ENCODE measurements at regions not wholly inside any gene's neighbourhood (a gene's known extent, or its start where the extent isn't known, plus 50 kb on each side); places are given as distances from the start of the nearest gene placed in this dataset.
"Not testable (repeated sequence)": the region's sequence is repeated elsewhere in the genome, so short reads cannot be mapped to it uniquely, and the experiment has no call there.

GRCh38 chr4:54428940-54429339, 199.8 kb downstream of the PDGFRA start:
- POLR2A ChIA-PET: no interaction called here
- Mint-ChIP-seq H3K27me3 (peaks cover 6% of the 10 kb centered on the region), H3K36me3 (no peaks in the 10 kb centered on the region), H3K9me3 (no peaks in the 10 kb centered on the region), H3K27ac (no peak overlapping the region), H3K4me1 (no peaks in the 10 kb centered on the region), H3K4me3 (no peak overlapping the region)
- no peak for ATAC-seq (ENCODE audit: low read depth)
- DNase-seq: no peak

- H3K27ac Mint-ChIP-seq: no peak overlapping the region
- no peak overlapping the region for H3K4me3 Mint-ChIP-seq
- H3K4me1 Mint-ChIP-seq: no peaks in the 10 kb centered on the region
- no peaks in the 10 kb centered on the region for H3K9me3 Mint-ChIP-seq
- ATAC-seq (ENCODE audit: low read depth) (no peak), DNase-seq (no peak)
- H3K36me3 Mint-ChIP-seq: no peaks in the 10 kb centered on the region
- H3K27me3 Mint-ChIP-seq: peaks cover 4% of the 10 kb centered on the region
- POLR2A ChIA-PET: no interaction called here
These were observed 204.6 kb downstream of the PDGFRA start for GRCh38 chr4:54433686-54434085.

DNA sequence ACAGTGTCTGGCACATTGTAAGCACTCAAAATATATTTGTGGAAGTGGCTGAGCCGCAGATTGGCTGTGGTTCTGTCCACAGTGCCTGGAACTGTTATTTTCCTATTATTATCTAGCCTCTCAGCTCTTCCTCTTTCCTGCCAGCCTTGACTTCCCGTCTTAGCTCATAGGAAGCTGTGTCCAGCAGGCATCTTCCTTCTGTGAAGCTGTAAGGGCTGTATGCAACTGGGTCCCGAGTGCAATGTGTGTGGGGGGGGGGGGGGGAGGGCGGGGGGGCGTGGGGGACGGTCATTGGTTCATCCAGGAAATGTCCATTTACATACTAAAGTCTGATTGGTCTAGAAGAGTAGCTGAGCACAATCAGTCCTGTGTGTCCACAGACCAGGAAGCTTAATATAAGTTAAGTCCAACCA, 210.7 kb downstream of the PDGFRA start:
- Mint-ChIP-seq H3K36me3 (no peaks in the 10 kb centered on the region), H3K9me3 (no peaks in the 10 kb centered on the region), H3K4me1 (no peaks in the 10 kb centered on the region), H3K27ac (no peak overlapping the region), H3K27me3 (peaks cover 4% of the 10 kb centered on the region), H3K4me3 (no peak overlapping the region)
- DNase-seq (no peak), ATAC-seq (ENCODE audit: low read depth) (no peak)
- POLR2A ChIA-PET: no interaction called here

GRCh38 chr4:54440394-54441136, 211.5 kb downstream of the PDGFRA start:
- DNase-seq: no peak
- no peaks in the 10 kb centered on the region for H3K4me1 Mint-ChIP-seq
- no peaks in the 10 kb centered on the region for H3K36me3 Mint-ChIP-seq

GRCh38 chr4:54445866-54446265, 211.9 kb upstream of the KIT start:
- H3K4me3 Mint-ChIP-seq: no peak overlapping the region
- no peaks in the 10 kb centered on the region for H3K36me3 Mint-ChIP-seq
- H3K27me3 Mint-ChIP-seq: no peaks in the 10 kb centered on the region
- DNase-seq (no peak), ATAC-seq (ENCODE audit: low read depth) (no peak)
- no peaks in the 10 kb centered on the region for H3K4me1 Mint-ChIP-seq
- H3K27ac Mint-ChIP-seq: no peak overlapping the region
- POLR2A ChIA-PET: no interaction called here
- H3K9me3 Mint-ChIP-seq: peaks cover 7% of the 10 kb centered on the region

More at GRCh38 chr4:54440394-54441136, 211.5 kb downstream of the PDGFRA start:
- POLR2A ChIA-PET: no interaction called here
- ATAC-seq (ENCODE audit: low read depth): no peak
- no peak overlapping the region for H3K27ac Mint-ChIP-seq
- peaks cover 4% of the 10 kb centered on the region for H3K27me3 Mint-ChIP-seq
- no peak overlapping the region for H3K4me3 Mint-ChIP-seq
- H3K9me3 Mint-ChIP-seq: no peaks in the 10 kb centered on the region

GRCh38 chr4:54446581-54446980, 211.2 kb upstream of the KIT start:
- no peak overlapping the region for H3K4me3 Mint-ChIP-seq
- no peaks in the 10 kb centered on the region for H3K36me3 Mint-ChIP-seq
- POLR2A ChIA-PET: no interaction called here
- H3K27me3 Mint-ChIP-seq: no peaks in the 10 kb centered on the region
- no peak for ATAC-seq (ENCODE audit: low read depth)
- no peak overlapping the region for H3K27ac Mint-ChIP-seq
- H3K4me1 Mint-ChIP-seq: no peaks in the 10 kb centered on the region
- H3K9me3 Mint-ChIP-seq: peaks cover 7% of the 10 kb centered on the region
- DNase-seq: no peak

DNA sequence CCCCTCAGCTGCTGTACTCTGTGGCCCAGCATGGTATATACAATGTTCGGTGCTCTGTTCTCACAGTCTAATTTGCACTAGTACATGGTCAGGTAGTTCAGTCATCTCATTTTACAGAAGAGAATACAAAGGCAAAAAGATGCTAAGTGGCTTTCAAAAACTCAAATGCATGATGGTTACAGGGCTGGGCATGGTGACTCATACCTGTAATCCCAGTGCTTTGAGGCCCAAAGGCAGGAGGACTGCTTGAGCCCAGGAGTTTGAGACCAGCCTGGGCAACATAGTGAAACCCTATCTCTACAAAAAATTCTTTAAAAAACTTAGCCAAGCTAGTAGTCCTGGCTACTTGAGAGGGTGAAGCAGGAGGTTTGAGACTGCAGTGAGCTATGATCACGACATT, 210.5 kb upstream of the KIT start:
- POLR2A ChIA-PET: no interaction called here
- DNase-seq (no peak), ATAC-seq (ENCODE audit: low read depth) (no peak)
- Mint-ChIP-seq H3K4me1 (no peaks in the 10 kb centered on the region), H3K27me3 (no peaks in the 10 kb centered on the region), H3K4me3 (no peak overlapping the region), H3K27ac (no peak overlapping the region), H3K36me3 (no peaks in the 10 kb centered on the region), H3K9me3 (peaks cover 7% of the 10 kb centered on the region)

- Mint-ChIP-seq H3K4me3 (no peak overlapping the region), H3K27ac (no peak overlapping the region), H3K36me3 (no peaks in the 10 kb centered on the region), H3K9me3 (peaks cover 7% of the 10 kb centered on the region), H3K27me3 (no peaks in the 10 kb centered on the region), H3K4me1 (no peaks in the 10 kb centered on the region)
- POLR2A ChIA-PET: no interaction called here
- no peak for ATAC-seq (ENCODE audit: low read depth)
- DNase-seq: no peak
These were observed 207.8 kb upstream of the KIT start for GRCh38 chr4:54449999-54450398.

- ATAC-seq (ENCODE audit: low read depth); H3K27me3 Mint-ChIP-seq; H3K4me1 Mint-ChIP-seq; H3K27ac Mint-ChIP-seq; H3K36me3 Mint-ChIP-seq; H3K4me3 Mint-ChIP-seq; DNase-seq; POLR2A ChIA-PET: not testable (repeated sequence)
- H3K9me3 Mint-ChIP-seq: peaks cover 10% of the 10 kb centered on the region
These were observed 190.8 kb upstream of the KIT start for GRCh38 chr4:54466960-54467359.

DNA sequence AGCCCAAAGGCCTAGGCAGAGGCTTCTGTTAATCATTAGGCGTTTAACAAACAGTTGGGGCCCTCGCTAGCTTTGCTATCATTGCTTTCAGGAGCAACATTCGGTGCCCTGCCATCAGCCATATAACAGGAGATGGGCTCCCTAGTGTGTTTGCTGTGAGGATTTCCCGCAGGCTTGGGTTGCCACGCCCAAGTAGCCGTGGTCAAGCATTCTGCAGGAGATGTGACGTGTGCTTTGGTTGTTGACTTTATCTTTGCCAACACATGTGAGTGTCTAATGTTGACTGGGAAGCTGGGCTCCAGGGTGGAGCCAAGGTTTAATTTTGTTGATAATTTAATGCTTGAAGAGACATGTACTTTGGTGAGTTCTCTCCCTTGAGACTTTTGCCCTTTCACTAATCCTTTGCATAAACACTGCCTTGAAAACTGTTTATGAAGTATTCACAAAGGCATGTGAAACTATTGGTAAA, 184.6 kb upstream of the KIT start:
- Mint-ChIP-seq H3K9me3 (peaks cover 7% of the 10 kb centered on the region), H3K27ac (no peak overlapping the region), H3K4me3 (no peak overlapping the region), H3K27me3 (peaks cover 4% of the 10 kb centered on the region), H3K36me3 (no peaks in the 10 kb centered on the region), H3K4me1 (no peaks in the 10 kb centered on the region)
- POLR2A ChIA-PET: no interaction called here
- no peak for ATAC-seq (ENCODE audit: low read depth)
- no peak for DNase-seq

DNA sequence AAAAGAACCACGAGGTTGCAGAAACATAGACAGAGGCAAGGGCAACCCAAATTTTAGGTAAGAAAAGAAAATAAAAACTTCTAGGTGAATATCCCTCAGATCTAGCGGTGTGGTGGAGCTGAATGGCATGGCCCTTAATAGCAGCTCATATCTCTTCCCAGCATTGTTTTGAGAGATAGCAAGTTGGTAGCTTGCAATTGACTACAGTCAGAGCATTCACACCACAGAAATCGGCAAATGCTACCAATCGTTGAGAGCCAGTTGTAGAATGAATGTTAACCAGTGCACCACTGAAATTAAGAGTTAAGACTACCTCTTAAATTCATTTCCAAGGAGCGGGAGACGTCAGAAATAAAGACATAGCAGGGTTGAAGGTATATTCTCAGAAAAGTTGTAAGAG, 184.0 kb upstream of the KIT start:
- peaks cover 4% of the 10 kb centered on the region for H3K27me3 Mint-ChIP-seq
- no peaks in the 10 kb centered on the region for H3K4me1 Mint-ChIP-seq
- POLR2A ChIA-PET: no interaction called here

DNA sequence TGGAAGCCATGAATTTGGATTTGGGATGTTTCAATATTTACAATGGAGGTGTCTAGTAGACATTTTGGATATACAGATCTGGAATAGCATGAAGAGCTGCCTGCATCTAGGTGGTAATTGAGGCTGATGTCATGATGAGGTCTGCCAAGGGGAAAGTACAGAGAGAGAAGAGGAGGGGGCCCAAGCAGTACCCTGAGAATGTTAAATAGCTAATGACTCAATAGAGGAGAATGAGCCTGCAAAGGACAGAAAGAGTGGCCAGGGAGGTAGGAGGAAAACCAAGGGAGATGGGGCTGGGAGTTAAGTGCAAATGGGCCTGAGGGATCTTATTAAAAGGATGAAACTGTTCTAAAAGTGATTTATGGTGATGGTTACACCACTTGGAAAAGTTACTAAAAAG, 182.2 kb upstream of the KIT start:
- Mint-ChIP-seq H3K9me3 (peaks cover 4% of the 10 kb centered on the region), H3K27ac (no peak overlapping the region), H3K27me3 (peaks cover 4% of the 10 kb centered on the region), H3K4me1 (no peaks in the 10 kb centered on the region), H3K36me3 (no peaks in the 10 kb centered on the region), H3K4me3 (no peak overlapping the region)
- ATAC-seq (ENCODE audit: low read depth) (no peak), DNase-seq (no peak)
- POLR2A ChIA-PET: no interaction called here

More for the DNA sequence above, 184.0 kb upstream of the KIT start:
- Mint-ChIP-seq H3K27ac (no peak overlapping the region), H3K36me3 (no peaks in the 10 kb centered on the region), H3K9me3 (peaks cover 7% of the 10 kb centered on the region), H3K4me3 (no peak overlapping the region)
- DNase-seq (no peak), ATAC-seq (ENCODE audit: low read depth) (no peak)

GRCh38 chr4:54482529-54483200, 175.1 kb upstream of the KIT start:
- no peak overlapping the region for H3K27ac Mint-ChIP-seq
- H3K9me3 Mint-ChIP-seq: peaks cover 2% of the 10 kb centered on the region
- DNase-seq (no peak), ATAC-seq (ENCODE audit: low read depth) (no peak)
- POLR2A ChIA-PET: no interaction called here
- H3K36me3 Mint-ChIP-seq: no peaks in the 10 kb centered on the region
- no peaks in the 10 kb centered on the region for H3K4me1 Mint-ChIP-seq
- no peak overlapping the region for H3K4me3 Mint-ChIP-seq
- no peaks in the 10 kb centered on the region for H3K27me3 Mint-ChIP-seq

GRCh38 chr4:54484383-54484782, 173.4 kb upstream of the KIT start:
- DNase-seq (no peak), ATAC-seq (ENCODE audit: low read depth) (no peak)
- Mint-ChIP-seq H3K27ac (no peak overlapping the region), H3K36me3 (no peaks in the 10 kb centered on the region), H3K4me3 (no peak overlapping the region), H3K27me3 (no peaks in the 10 kb centered on the region), H3K9me3 (peaks cover 2% of the 10 kb centered on the region), H3K4me1 (no peaks in the 10 kb centered on the region)
- POLR2A ChIA-PET: no interaction called here

Measured in activated naive CD8-positive, alpha-beta T cell treated with anti-CD3 and anti-CD28 coated beads, Interleukin-2, amount 10 ng/mL, durations not matched to agents 7 days and 5 days (primary cell).